Right lobe of liver (tissue), 4 donors: ENCODE measurements at regions not wholly inside any gene's neighbourhood (a gene's known extent, or its start where the extent isn't known, plus 50 kb on each side); places are given as distances from the start of the nearest gene placed in this dataset.

ENCODE experiments used
- CTCF ChIP-seq, 4 donors: fragments of 200-600 bp in 3 of 4; fragments of 450-650 bp in 1 of 4; IDR thresholded peaks; one replicate each; pipeline versions ENCODE4 v1.5.1 to v1.8.0; 2016 to 2022; ENCODE audit warnings: antibody characterized with exemption in 4 of 4, mild to moderate bottlenecking in 2 of 4
- POLR2A ChIP-seq: fragments of 450-650 bp; IDR thresholded peaks from one replicate; pipeline ENCODE4 v1.6.1; 2017; ENCODE audit warnings: antibody characterized with exemption, mild to moderate bottlenecking
- donor health status: DM: no; HTN: no; CAD: no.
- donor health status: DM: no; HTN: no; CAD: no.
- donor health status: DM: no; HTN: yes; CAD: no.

GRCh38 chrX:23248187-23248586 is 86.5 kb upstream of the PTCHD1 start:
- TF ChIP-seq CTCF (IDR thresholded peaks at IDR 0.05) (no peak), POLR2A (no peak)
